WTC11 (cell line): ENCODE measurements at regions not wholly inside any gene's neighbourhood (a gene's known extent, or its start where the extent isn't known, plus 50 kb on each side); places are given as distances from the start of the nearest gene placed in this dataset.
"Not testable (repeated sequence)": the region's sequence is repeated elsewhere in the genome, so short reads cannot be mapped to it uniquely, and the experiment has no call there.

Experiments
- CTCF ChIP-seq: fragments of 200-600 bp; IDR thresholded peaks from 2 replicates; pipeline ENCODE4 v1.8.0; 2022; ENCODE audit warnings: antibody characterized with exemption
- MAX ChIP-seq: sonication (generic); formaldehyde crosslinking; IDR thresholded peaks from 2 replicates; pipeline ENCODE4 v1.8.0; 2022; ENCODE audit warnings: mild to moderate bottlenecking, missing genetic modification reagents

GRCh38 chr12:8386661-8387060 lies 69.1 kb upstream of the CLEC6A start:
- TF ChIP-seq MAX (CRISPR knock-in tag); CTCF: not testable (repeated sequence)
